T-helper 2 cell treated with Interferon-gamma antibody and Interleukin-4, amounts not matched to agents 100 ng/mL and 5 ng/mL, for 36 hours (primary cell): ENCODE measurements at regions not wholly inside any gene's neighbourhood (a gene's known extent, or its start where the extent isn't known, plus 50 kb on each side); places are given as distances from the start of the nearest gene placed in this dataset.

Source experiments
- intact Hi-C: fragments of 100-400 bp; cut with micrococcal nuclease; formaldehyde crosslinking; loops from one replicate; pipeline ENCODE4 v1.15.1; 2023

GRCh38 chr1:222046684-222047263 is 304.9 kb upstream of the DUSP10 start:
- intact Hi-C loops, result no loop called here

GRCh38 chr1:222045786-222046185 is 303.9 kb upstream of the DUSP10 start:
- intact Hi-C loops, result no loop called here

- intact Hi-C loops, result no loop called here
Observed at GRCh38 chr1:222045236-222045635, 303.3 kb upstream of the DUSP10 start.

GRCh38 chr1:222043444-222044292 is 301.8 kb upstream of the DUSP10 start:
- intact Hi-C loops, result no loop called here

- intact Hi-C loops, result no loop called here
Observed at GRCh38 chr1:222042120-222042519, 300.2 kb upstream of the DUSP10 start.

GRCh38 chr1:222040955-222041354 is 299.1 kb upstream of the DUSP10 start:
- intact Hi-C loops, result no loop called here

- intact Hi-C loops, result no loop called here
Observed at GRCh38 chr1:222040121-222040805, 298.4 kb upstream of the DUSP10 start.

GRCh38 chr1:222038971-222039370 is 297.1 kb upstream of the DUSP10 start:
- intact Hi-C loops, result no loop called here

- intact Hi-C loops, result no loop called here
Observed at GRCh38 chr1:222037720-222038119, 295.8 kb upstream of the DUSP10 start.

- intact Hi-C loops, result no loop called here
Observed at GRCh38 chr1:222034790-222035189, 292.9 kb upstream of the DUSP10 start.

GRCh38 chr1:222033450-222033849 is 291.6 kb upstream of the DUSP10 start:
- intact Hi-C loops, result no loop called here

- intact Hi-C loops, result no loop called here
Observed at GRCh38 chr1:222031318-222031717, 289.4 kb upstream of the DUSP10 start.

GRCh38 chr1:222028676-222029075 is 286.8 kb upstream of the DUSP10 start:
- intact Hi-C loops, result no loop called here

GRCh38 chr1:222028116-222028515 is 286.2 kb upstream of the DUSP10 start:
- intact Hi-C loops, result no loop called here

GRCh38 chr1:222026280-222026679 is 284.4 kb upstream of the DUSP10 start:
- intact Hi-C loops, result no loop called here

- intact Hi-C loops, result no loop called here
Observed at GRCh38 chr1:222023025-222023424, 281.1 kb upstream of the DUSP10 start.

GRCh38 chr1:222021129-222021528 is 279.2 kb upstream of the DUSP10 start:
- intact Hi-C loops, result no loop called here

GRCh38 chr1:222020553-222020952 is 278.7 kb upstream of the DUSP10 start:
- intact Hi-C loops, result no loop called here

GRCh38 chr1:222019029-222019428 is 277.1 kb upstream of the DUSP10 start:
- intact Hi-C loops, result no loop called here

GRCh38 chr1:222018041-222018440 is 276.2 kb upstream of the DUSP10 start:
- intact Hi-C loops, result no loop called here

- intact Hi-C loops, result no loop called here
Observed at GRCh38 chr1:222015686-222016085, 273.8 kb upstream of the DUSP10 start.

- intact Hi-C loops, result loop anchor here (5.0 kb wide), 1 partner anchor 472 kb away; no protein-coding TSS in a partner anchor
Observed at GRCh38 chr1:222014001-222014400, 272.1 kb upstream of the DUSP10 start.
